ENCODE measurements at regions not wholly inside any gene's neighbourhood (a gene's known extent, or its start where the extent isn't known, plus 50 kb on each side); places are given as distances from the start of the nearest gene placed in this dataset.

DNA sequence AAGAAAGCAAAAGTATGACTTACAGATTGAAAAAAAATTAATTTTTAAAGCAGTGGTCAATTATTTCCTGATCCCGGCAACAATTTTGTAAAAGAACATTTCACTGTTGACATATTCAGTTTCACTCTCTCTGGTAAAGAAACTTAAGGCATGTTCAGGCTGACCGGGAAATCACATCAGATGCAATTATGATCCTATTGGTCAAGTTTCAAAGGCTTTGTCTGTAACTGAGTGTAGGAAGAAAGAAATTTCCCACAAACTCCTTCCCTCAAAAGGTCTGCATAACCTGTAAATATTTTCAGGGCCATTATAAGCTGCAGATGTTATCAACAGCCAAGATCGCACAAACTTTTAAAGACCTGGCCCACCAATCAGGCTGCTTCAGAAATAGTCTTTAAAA, 205.4 kb upstream of the IGF1R start:
- H3K4me2 ChIP-seq (ENCODE audit: insufficient read depth, low read length), result no peak overlapping the region
- H3K27me3 ChIP-seq (ENCODE audit: control insufficient read depth in 2 of 2, insufficient read depth in 2 of 2, low read length in 2 of 2), result peaks cover 0 to 9% of the 10 kb centered on the region in 2 experiments; a peak in 1 of 5 replicates
- H3K9ac ChIP-seq (ENCODE audit: insufficient read depth in 1 of 2, low read depth in 2 of 2, low read length in 2 of 2), result no peak overlapping the region
- H3K4me1 ChIP-seq (replicated peaks in 1 of 2; ENCODE audit: control insufficient read depth in 2 of 2, insufficient read depth in 2 of 2, low read length in 2 of 2), result no peaks in the 10 kb centered on the region
- DNase-seq (ENCODE audit: extremely low read depth in 1 of 4, low spot score in 3 of 4) (no peak), FAIRE-seq (no peak), ATAC-seq (no peak)
- ChIA-PET POLR2A (no interaction called here), CTCF (ENCODE audit: low intra/inter-chr PET ratio) (interaction anchor here (1.0 kb wide), 1 partner anchor 634 kb away, joined by 3 read pairs; no protein-coding TSS in a partner anchor)
- H3K9me1 ChIP-seq (ENCODE audit: control insufficient read depth, insufficient read depth, low read length), result no peaks in the 10 kb centered on the region
- H3K4me3 ChIP-seq, result no peak overlapping the region
- no peak overlapping the region for H3K27ac ChIP-seq (ENCODE audit: extremely low read depth, low read depth, low read length)
- intact Hi-C loops (cut with micrococcal nuclease) (loop anchor here (1.0 to 10.0 kb wide), 3 partner anchors 216 to 633 kb away; no protein-coding TSS in a partner anchor), in situ Hi-C loops (cut with MboI) (no loop called here)
- no peak for TF ChIP-seq NONO (IDR thresholded peaks at IDR 0.05; ENCODE audit: low read depth in 2 of 2, low read length in 1 of 2)
- no peak for TF ChIP-seq ZNF830 (CRISPR knock-in tag; IDR thresholded peaks at IDR 0.05)
- TF ChIP-seq KLF16 (IDR thresholded peaks at IDR 0.05), result no peak
- TF ChIP-seq, protein P1, sequence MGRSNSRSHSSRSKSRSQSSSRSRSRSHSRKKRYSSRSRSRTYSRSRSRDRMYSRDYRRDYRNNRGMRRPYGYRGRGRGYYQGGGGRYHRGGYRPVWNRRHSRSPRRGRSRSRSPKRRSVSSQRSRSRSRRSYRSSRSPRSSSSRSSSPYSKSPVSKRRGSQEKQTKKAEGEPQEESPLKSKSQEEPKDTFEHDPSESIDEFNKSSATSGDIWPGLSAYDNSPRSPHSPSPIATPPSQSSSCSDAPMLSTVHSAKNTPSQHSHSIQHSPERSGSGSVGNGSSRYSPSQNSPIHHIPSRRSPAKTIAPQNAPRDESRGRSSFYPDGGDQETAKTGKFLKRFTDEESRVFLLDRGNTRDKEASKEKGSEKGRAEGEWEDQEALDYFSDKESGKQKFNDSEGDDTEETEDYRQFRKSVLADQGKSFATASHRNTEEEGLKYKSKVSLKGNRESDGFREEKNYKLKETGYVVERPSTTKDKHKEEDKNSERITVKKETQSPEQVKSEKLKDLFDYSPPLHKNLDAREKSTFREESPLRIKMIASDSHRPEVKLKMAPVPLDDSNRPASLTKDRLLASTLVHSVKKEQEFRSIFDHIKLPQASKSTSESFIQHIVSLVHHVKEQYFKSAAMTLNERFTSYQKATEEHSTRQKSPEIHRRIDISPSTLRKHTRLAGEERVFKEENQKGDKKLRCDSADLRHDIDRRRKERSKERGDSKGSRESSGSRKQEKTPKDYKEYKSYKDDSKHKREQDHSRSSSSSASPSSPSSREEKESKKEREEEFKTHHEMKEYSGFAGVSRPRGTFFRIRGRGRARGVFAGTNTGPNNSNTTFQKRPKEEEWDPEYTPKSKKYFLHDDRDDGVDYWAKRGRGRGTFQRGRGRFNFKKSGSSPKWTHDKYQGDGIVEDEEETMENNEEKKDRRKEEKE (IDR thresholded peaks at IDR 0.05; ENCODE audit: borderline replicate concordance in 1 of 2, control insufficient read depth in 1 of 2, low read depth in 2 of 2, low read length in 1 of 2), result no peak
- no peak for TF ChIP-seq EP300 (IDR thresholded peaks at IDR 0.05; ENCODE audit: low read length)
- no peak for TF ChIP-seq PRPF4 (IDR thresholded peaks at IDR 0.05; ENCODE audit: insufficient read depth, low read depth, low read length, poor library complexity, severe bottlenecking)
- no peak for TF ChIP-seq NFE2L1 (tag; IDR thresholded peaks at IDR 0.05; ENCODE audit: borderline replicate concordance, low read depth)
- no peak for TF ChIP-seq SMARCA5 (IDR thresholded peaks at IDR 0.05)
- no peak for TF ChIP-seq POU5F1 (IDR thresholded peaks at IDR 0.05; ENCODE audit: borderline replicate concordance, low read depth, low read length, partially characterized antibody)
- TF ChIP-seq ZNF76 (CRISPR knock-in tag; IDR thresholded peaks at IDR 0.05; ENCODE audit: borderline replicate concordance), result no peak
- TF ChIP-seq ILK (tag; IDR thresholded peaks at IDR 0.05; ENCODE audit: borderline replicate concordance, low read depth), result no peak
- no peak for TF ChIP-seq ZNF232 (CRISPR knock-in tag; IDR thresholded peaks at IDR 0.05)
- no peak for TF ChIP-seq NFRKB (IDR thresholded peaks at IDR 0.05; ENCODE audit: low read depth)
- no peak for TF ChIP-seq ARID1B (IDR thresholded peaks at IDR 0.05)
- TF ChIP-seq, protein P2, sequence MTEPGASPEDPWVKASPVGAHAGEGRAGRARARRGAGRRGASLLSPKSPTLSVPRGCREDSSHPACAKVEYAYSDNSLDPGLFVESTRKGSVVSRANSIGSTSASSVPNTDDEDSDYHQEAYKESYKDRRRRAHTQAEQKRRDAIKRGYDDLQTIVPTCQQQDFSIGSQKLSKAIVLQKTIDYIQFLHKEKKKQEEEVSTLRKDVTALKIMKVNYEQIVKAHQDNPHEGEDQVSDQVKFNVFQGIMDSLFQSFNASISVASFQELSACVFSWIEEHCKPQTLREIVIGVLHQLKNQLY (CRISPR knock-in tag; conservative IDR thresholded peaks at IDR 0.05), result no peak
- no peak for TF ChIP-seq ZNF316 (IDR thresholded peaks at IDR 0.05)
- no peaks in the 10 kb centered on the region for H3K79me2 ChIP-seq (ENCODE audit: control insufficient read depth, insufficient read depth, low read length)
- no TSS peak for BruUV-seq (replicated peaks)
- H2AFZ ChIP-seq (ENCODE audit: low read depth, low read length), result no peak overlapping the region
- no peaks in the 10 kb centered on the region for H4K20me1 ChIP-seq (replicated peaks; ENCODE audit: control insufficient read depth, insufficient read depth, low read length)
- H3K9me3 ChIP-seq (replicated peaks; ENCODE audit: control insufficient read depth, insufficient read depth, low read depth, low read length), result no peaks in the 10 kb centered on the region
- H3K36me3 ChIP-seq (ENCODE audit: control insufficient read depth, insufficient read depth, low read length), result no peaks in the 10 kb centered on the region
- 0% methylated on average over 3 of the region's 3 CpGs for WGBS (ENCODE audit: insufficient coverage, low coverage, missing lambda C conversion rate)
